PC-9 (cell line): ENCODE measurements at regions not wholly inside any gene's neighbourhood (a gene's known extent, or its start where the extent isn't known, plus 50 kb on each side); places are given as distances from the start of the nearest gene placed in this dataset.

ENCODE experiments used
- EZH2 ChIP-seq: fragments of 200-600 bp; sonication (generic); IDR thresholded peaks from 2 replicates; pipeline ENCODE4 v1.8.0; 2017; ENCODE audit warnings: antibody characterized with exemption, low read depth
- TF ChIP-seq, protein P1 (sequence below): fragments of 200-600 bp; sonication (generic); conservative IDR thresholded peaks from 2 replicates; pipeline ENCODE4 v1.6.1; 2017; ENCODE audit warnings: mixed run types, antibody characterized with exemption, mild to moderate bottlenecking, moderate library complexity

DNA sequence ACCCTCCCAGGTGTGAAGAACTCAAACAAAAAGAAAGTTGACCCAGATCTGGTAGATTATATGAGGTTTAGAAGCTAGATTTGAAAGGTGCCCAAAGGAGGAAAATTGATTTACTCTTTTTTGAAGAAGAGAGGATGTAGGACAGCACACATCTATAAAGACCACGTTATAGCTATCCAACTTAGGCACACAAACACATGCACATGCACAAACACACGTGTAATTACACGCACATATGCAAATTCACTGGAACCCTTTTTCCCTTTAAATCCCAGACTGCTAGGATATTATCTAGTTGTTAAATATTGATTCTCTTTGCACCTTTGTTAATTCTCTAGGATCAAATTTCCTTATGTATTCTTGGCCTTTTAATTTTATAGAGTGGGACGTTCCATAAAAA is 272.8 kb upstream of the TBX18 start:
- TF ChIP-seq, protein P1, sequence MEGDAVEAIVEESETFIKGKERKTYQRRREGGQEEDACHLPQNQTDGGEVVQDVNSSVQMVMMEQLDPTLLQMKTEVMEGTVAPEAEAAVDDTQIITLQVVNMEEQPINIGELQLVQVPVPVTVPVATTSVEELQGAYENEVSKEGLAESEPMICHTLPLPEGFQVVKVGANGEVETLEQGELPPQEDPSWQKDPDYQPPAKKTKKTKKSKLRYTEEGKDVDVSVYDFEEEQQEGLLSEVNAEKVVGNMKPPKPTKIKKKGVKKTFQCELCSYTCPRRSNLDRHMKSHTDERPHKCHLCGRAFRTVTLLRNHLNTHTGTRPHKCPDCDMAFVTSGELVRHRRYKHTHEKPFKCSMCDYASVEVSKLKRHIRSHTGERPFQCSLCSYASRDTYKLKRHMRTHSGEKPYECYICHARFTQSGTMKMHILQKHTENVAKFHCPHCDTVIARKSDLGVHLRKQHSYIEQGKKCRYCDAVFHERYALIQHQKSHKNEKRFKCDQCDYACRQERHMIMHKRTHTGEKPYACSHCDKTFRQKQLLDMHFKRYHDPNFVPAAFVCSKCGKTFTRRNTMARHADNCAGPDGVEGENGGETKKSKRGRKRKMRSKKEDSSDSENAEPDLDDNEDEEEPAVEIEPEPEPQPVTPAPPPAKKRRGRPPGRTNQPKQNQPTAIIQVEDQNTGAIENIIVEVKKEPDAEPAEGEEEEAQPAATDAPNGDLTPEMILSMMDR = no peak
- no peak for TF ChIP-seq EZH2
